Panc1 (cell line): ENCODE measurements at regions not wholly inside any gene's neighbourhood (a gene's known extent, or its start where the extent isn't known, plus 50 kb on each side); places are given as distances from the start of the nearest gene placed in this dataset.

Experiments used
- ATAC-seq: fragments of 200-7000 bp; cut with Tn5 transposase; 2 replicates; pipeline ENCODE4 v1.9.1; 2020; ENCODE audit warnings: mild to moderate bottlenecking, moderate library complexity
- BruUV-seq: library from RNA; stranded (reverse); fragments of 400-500 nt; replicated peaks from 2 replicates; lab custom pipeline; 2021; lab: Mats Ljungman, UMichigan
- CTCF ChIA-PET: fragments of 300-600 bp; sonication (Branson Sonifier 250); formaldehyde crosslinking; loops from one replicate; lab custom pipeline; 2022; ENCODE audit warnings: antibody characterized with exemption; lab: Charles Lee
- POLR2A ChIA-PET: fragments of 300-600 bp; sonication (Branson Sonifier 250); formaldehyde crosslinking; loops from one replicate; lab custom pipeline; 2022; ENCODE audit warnings: antibody characterized with exemption; lab: Charles Lee
- DNase-seq: peaks from one replicate; pipeline ENCODE4 v3.0.0-alpha.2; 2010; ENCODE audit warnings: low read depth, low spot score
- H3K27ac ChIP-seq: 2 replicates; pipeline ENCODE4 v1.5.1; 2011; ENCODE audit warnings: mild to moderate bottlenecking, low read length, inconsistent platforms
- H3K27me3 ChIP-seq: fragments of 200-500 bp; sonication (Bioruptor generic); 2 replicates; pipeline ENCODE4 v1.6.0; 2014; ENCODE audit warnings: low read length, inconsistent platforms; ENCODE audit not compliant: control insufficient read depth, insufficient read depth
- H3K36me3 ChIP-seq: fragments of 200-500 bp; sonication (Bioruptor generic); 2 replicates; pipeline ENCODE4 v1.5.1; 2014; ENCODE audit warnings: inconsistent platforms, mild to moderate bottlenecking, low read length, moderate library complexity; ENCODE audit not compliant: control insufficient read depth, insufficient read depth
- H3K4me1 ChIP-seq: 2 replicates; pipeline ENCODE4 v1.5.1; 2011; ENCODE audit warnings: inconsistent platforms, mild to moderate bottlenecking, low read length, moderate library complexity; ENCODE audit not compliant: control insufficient read depth, insufficient read depth
- H3K4me3 ChIP-seq, 2 experiments: 2 replicates each; pipeline ENCODE4 v1.5.1; 2011 to 2012; ENCODE audit warnings: low read depth in 2 of 2, low read length in 2 of 2, mild to moderate bottlenecking in 2 of 2, inconsistent platforms in 1 of 2, moderate library complexity in 1 of 2
- H3K9me3 ChIP-seq: fragments of 200-500 bp; sonication (Bioruptor generic); 2 replicates; pipeline ENCODE4 v1.5.1; 2014; ENCODE audit warnings: low read depth, mild to moderate bottlenecking, inconsistent platforms, low read length, moderate library complexity; ENCODE audit not compliant: control insufficient read depth, insufficient read depth
- POLR2AphosphoS5 ChIP-seq: IDR thresholded peaks from 2 replicates; pipeline ENCODE4 v1.6.1; 2012; ENCODE audit warnings: mild to moderate bottlenecking, low read depth, low read length, moderate library complexity
- REST ChIP-seq, 2 experiments: IDR thresholded peaks; 2 replicates each; pipeline ENCODE4 v1.6.1; 2011 to 2012; ENCODE audit warnings: low read depth in 2 of 2, control low read depth in 1 of 2, low read length in 1 of 2, mild to moderate bottlenecking in 1 of 2, moderate library complexity in 1 of 2; ENCODE audit not compliant: insufficient read depth in 1 of 2
- SIN3A ChIP-seq: IDR thresholded peaks from 2 replicates; pipeline ENCODE4 v1.6.1; 2012; ENCODE audit warnings: low read depth, mild to moderate bottlenecking, low read length, moderate library complexity, borderline replicate concordance; ENCODE audit not compliant: insufficient read depth
- TCF7L2 ChIP-seq: IDR thresholded peaks from 2 replicates; pipeline ENCODE4 v1.6.1; 2011; ENCODE audit warnings: mild to moderate bottlenecking, low read depth, low read length, inconsistent platforms
- in situ Hi-C: cut with HindIII; loops from 2 replicates; pipeline ENCODE4 v1.10.0; 2016; ENCODE audit warnings: low sequenced_read_pairs, low pct_unique_long_range_greater_than_20kb
- intact Hi-C: fragments of 100-400 bp; cut with micrococcal nuclease; formaldehyde crosslinking; loops from one replicate; pipeline ENCODE4 v1.10.0; 2022; ENCODE audit not compliant: unreplicated experiment
- TF ChIP-seq, protein P1 (sequence below): fragments of 450-650 bp; IDR thresholded peaks from 2 replicates; pipeline ENCODE4 v1.5.1; 2017; ENCODE audit warnings: mild to moderate bottlenecking

DNA sequence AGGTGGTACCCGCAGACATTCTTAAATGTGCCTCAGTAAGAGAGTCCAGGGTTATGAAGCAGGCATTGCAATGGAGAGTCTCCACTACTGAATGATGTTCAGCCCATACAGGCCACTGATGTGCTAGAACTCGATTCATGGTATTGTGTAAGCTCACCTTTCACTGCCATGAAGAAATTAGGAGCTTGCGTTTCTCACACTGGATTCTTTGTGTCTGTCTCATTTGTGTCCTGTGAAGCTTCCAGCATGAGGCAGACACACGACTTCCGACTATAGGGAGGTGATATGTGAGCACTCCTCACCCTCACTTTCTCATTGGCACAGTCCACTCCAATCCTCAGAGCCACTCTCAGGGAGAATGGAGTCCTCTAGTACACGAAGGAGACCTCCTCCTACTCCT is 677.4 kb upstream of the RAB6C start:
- TF ChIP-seq REST (IDR thresholded peaks at IDR 0.05; ENCODE audit: insufficient read depth in 1 of 2, low read depth in 2 of 2, low read length in 1 of 2) = no peak
- TF ChIP-seq SIN3A = no peak
- TF ChIP-seq, protein P1, sequence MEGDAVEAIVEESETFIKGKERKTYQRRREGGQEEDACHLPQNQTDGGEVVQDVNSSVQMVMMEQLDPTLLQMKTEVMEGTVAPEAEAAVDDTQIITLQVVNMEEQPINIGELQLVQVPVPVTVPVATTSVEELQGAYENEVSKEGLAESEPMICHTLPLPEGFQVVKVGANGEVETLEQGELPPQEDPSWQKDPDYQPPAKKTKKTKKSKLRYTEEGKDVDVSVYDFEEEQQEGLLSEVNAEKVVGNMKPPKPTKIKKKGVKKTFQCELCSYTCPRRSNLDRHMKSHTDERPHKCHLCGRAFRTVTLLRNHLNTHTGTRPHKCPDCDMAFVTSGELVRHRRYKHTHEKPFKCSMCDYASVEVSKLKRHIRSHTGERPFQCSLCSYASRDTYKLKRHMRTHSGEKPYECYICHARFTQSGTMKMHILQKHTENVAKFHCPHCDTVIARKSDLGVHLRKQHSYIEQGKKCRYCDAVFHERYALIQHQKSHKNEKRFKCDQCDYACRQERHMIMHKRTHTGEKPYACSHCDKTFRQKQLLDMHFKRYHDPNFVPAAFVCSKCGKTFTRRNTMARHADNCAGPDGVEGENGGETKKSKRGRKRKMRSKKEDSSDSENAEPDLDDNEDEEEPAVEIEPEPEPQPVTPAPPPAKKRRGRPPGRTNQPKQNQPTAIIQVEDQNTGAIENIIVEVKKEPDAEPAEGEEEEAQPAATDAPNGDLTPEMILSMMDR = no peak
- TF ChIP-seq TCF7L2 = no peak
- no peak for TF ChIP-seq POLR2AphosphoS5
- no TSS peak for BruUV-seq
- Histone ChIP-seq H3K9me3 (no peaks in the 10 kb centered on the region), H3K4me1 (no peaks in the 10 kb centered on the region), H3K4me3 (no peak overlapping the region), H3K27ac (no peak overlapping the region), H3K27me3 (no peaks in the 10 kb centered on the region), H3K36me3 (no peaks in the 10 kb centered on the region)
- in situ Hi-C loops (no loop called here), intact Hi-C loops (no loop called here)
- POLR2A ChIA-PET = no interaction called here
- DNase-seq (no peak), ATAC-seq (no peak)
- CTCF ChIA-PET = no interaction called here

GRCh38 chr2:129302561-129303183 is 676.8 kb upstream of the RAB6C start:
- CTCF ChIA-PET = no interaction called here
- intact Hi-C loops = no loop called here
- no peak overlapping the region for H3K4me3 ChIP-seq
- no peaks in the 10 kb centered on the region for H3K27me3 ChIP-seq
- TF ChIP-seq REST (IDR thresholded peaks at IDR 0.05; ENCODE audit: insufficient read depth in 1 of 2, low read depth in 2 of 2, low read length in 1 of 2) (no peak), TCF7L2 (no peak), POLR2AphosphoS5 (no peak), SIN3A (no peak)
- TF ChIP-seq, protein P1 = no peak
- ATAC-seq = no peak
- no peaks in the 10 kb centered on the region for H3K4me1 ChIP-seq
- BruUV-seq = no TSS peak
- in situ Hi-C loops = no loop called here
- no peaks in the 10 kb centered on the region for H3K9me3 ChIP-seq
- no peak for DNase-seq
- no peaks in the 10 kb centered on the region for H3K36me3 ChIP-seq
- no peak overlapping the region for H3K27ac ChIP-seq
- POLR2A ChIA-PET = no interaction called here
